ENCODE measurements at regions not wholly inside any gene's neighbourhood (a gene's known extent, or its start where the extent isn't known, plus 50 kb on each side); places are given as distances from the start of the nearest gene placed in this dataset.

DNA sequence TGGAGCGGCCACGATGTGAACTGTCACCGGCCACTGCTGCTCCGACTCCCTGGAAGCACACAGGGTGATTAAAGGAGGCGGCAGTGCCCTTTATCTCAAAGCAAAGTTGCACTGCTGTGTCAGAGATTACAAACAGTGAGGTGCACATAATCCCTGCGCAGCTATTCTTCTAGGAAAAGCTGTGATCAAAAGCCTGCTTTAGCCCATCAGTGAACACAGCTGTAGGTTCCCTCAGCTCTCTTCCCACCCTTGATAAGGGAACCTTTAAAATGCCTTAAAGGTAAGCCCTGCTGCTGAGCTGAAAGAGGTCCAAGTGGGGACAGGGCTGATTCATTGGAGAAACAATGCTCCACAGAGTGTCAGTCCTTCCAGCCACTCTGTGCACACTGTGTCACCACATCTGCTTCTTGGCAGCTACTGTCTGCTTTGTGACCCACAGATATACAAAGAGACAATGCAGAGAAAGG, 127.6 kb downstream of the EIF4E start:
- no peak for TF ChIP-seq CTCF (IDR thresholded peaks at IDR 0.05)
- TF ChIP-seq EP300 (IDR thresholded peaks at IDR 0.05; ENCODE audit: low read depth), result no peak

All from transverse colon (tissue), 3 donors.